DMS53 treated with DMSO at 0.1 percent for 48 hours (cell line): ENCODE measurements at regions not wholly inside any gene's neighbourhood (a gene's known extent, or its start where the extent isn't known, plus 50 kb on each side); places are given as distances from the start of the nearest gene placed in this dataset.

ENCODE experiments used
- DNase-seq: peaks from one replicate; lab custom pipeline; 2025; ENCODE audit not compliant: unreplicated experiment; lab: John Stamatoyannopoulos, UW

DNA sequence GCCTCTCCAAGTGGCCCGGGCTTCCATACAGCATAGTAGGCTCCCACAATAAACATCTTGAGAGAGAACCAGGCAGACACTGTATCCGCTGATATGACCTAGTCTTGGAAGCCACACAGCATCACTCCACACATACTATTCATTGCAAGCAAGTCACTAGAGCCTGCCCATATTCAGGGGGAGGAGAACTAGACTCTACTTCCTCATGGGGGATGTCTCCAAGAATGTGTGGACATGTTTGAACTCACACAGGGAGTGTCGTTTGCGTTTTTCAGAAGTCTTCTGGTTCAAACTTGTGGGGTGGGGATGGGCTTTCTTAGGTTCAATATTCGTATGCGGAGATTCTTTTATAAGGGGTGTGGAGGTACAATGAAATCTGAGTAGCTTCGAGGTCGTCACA lies 232.6 kb upstream of the HABP2 start:
- no peak for DNase-seq

DNA sequence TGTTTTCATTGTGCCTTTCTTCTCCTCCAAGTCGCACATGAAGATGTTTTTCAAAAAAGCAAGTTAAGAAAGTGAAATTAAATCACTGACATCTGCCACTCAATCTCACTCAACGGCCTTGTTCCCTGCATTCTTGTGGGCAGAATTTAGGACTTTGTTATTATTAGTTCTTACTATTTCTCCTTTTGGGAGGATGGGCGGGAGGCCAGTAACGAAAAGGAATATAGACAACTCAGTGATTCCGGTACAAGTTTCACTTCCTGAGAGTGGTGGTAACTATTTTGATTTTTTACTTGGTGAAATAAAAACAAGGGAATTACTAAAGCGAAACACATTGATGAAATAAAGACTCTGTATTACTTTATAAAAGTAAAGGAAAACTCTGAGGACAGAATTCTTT lies 231.9 kb upstream of the HABP2 start:
- no peak for DNase-seq

DNA sequence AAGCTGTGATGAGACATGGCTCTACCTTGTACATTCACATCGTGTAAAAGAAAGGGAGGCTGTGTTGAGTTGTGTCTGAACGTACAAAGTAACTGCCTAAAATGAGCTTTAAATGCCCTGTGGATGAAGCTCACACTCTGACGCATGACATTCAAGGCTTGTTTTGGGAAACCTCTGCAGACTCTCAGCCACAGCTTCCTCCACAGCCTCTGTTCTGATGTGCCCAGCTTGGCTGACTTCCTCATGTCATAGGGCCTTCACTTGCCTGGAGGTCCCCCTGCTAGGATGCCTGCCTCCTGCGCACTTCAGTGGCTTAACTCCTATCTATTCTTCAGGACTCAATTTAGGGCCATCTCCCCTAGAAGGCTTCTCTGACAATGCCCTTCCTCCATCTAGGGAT lies 230.0 kb upstream of the HABP2 start:
- DNase-seq: no peak

DNA sequence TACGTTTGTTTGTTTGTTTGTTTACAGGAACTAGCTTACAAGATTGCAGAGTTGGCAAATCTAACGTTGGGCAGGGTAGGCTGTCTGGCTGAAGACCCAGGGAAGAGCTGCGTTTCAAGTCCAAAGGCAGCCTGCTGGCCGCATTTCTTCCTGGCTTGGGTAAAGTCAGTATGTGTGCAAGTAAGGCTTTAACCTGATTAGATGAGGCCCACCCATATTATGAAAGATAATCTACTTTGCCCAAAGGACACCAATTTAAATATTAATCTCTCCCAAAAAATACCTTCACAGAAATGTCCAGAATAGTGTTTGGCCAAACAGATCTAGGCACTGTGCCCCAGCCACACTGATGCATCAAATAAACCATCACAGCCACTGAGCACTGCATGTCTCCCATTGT lies 228.9 kb upstream of the HABP2 start:
- DNase-seq: no peak

DNA sequence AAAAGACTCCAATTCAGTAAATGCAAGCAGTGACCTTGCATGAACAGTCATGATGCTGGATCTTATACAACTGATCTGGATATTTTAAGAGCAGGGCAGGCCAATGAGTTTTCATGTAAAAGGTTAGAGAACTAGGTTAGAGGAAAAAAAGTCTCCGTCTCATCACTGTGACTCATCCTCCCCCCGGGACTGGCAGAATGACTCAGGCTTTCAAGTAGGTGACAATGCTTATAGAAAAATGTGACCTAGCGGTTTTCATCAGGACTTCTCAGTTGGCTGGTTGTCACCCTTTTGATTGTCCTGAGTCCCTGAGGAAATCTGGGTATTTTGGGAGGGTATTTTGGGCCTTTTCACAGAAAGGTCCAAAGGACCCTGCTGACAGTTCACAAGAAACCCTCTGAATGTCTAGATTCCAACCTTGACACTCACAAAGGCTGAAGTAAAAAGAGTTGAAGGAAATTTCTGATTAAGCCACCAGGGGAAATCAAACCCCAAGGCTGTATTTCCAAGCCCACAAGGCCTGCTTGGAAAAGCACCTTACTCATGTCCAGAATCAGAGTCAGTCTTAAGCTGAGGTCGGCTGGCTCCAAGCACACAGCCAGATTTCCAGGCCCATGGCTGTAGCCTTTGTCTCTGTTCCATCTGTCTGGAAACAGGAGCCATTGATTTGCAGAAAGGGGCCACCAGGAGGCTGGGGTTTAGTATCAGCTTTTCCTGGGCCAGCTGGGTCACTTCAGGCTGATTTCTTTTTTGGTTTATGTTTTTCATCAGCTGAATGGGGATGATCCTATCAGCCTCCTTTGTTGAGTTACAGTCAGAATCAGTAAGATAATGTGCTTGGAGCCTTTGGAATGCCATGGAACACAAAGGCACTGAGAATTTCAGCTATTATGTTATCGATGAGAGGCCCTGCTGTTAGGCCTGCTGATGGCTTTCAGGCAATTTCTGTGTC lies 226.4 kb upstream of the HABP2 start:
- DNase-seq: peak; percentile 87

DNA sequence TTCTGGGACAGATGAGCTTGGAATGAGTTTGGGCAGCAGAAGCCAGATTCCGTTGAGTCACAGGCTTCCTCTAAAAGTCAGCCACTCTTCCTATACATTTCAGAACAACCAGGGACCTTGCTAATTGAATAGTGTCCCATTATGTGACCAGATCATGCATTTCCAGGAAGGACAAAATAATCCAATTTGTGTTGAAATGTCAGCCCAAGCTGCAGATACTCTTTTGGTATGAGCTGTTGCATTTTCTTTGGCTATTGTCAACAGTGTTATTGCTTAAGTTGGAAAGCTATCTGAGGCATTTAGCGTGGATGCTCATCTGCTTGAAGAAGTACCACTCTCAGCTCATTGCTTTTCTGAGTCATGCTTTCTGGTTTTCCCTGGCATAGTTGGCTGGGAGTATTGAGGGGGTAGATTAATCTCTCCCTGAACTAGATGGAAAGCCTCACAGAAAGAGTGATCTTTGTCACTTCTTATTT lies 223.7 kb upstream of the HABP2 start:
- no peak for DNase-seq

DNA sequence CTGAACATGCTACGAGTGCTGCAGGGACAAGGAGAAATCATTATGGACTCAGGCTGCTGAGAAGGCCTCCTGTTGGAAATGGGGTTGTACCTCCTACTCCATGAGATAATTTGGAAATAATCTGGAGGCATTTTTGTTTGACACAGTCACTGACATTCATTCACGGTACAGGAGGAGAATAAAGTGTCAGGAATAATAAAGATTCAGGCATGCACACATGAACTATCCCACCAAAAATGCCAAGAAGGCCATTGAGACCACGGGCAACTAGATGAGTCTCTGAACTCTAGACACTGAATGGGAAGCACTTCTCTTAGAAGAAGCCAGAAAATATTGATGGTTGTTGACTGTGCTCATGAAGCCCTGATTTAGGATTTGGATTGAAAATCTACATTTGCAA lies 220.9 kb upstream of the HABP2 start:
- DNase-seq: no peak

DNA sequence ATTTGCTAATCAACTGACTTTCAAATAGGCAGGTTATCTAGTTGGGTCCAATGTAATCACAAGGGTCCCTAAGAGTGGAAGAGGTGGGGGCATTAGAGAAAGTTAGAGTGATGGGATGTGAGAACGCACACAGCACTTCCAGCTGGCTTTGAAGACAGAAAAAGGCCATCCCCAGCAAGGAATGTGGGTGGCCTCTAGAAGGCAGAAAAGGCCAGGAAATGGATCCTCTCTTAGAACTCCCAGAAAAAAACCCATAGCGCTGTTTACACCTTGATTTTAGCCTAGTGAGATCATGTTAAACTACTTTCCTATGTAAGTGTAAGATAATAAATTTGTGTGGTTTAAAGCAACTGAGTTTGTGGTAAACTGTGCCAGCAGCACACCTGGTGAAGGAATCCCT lies 219.5 kb upstream of the HABP2 start:
- no peak for DNase-seq

DNA sequence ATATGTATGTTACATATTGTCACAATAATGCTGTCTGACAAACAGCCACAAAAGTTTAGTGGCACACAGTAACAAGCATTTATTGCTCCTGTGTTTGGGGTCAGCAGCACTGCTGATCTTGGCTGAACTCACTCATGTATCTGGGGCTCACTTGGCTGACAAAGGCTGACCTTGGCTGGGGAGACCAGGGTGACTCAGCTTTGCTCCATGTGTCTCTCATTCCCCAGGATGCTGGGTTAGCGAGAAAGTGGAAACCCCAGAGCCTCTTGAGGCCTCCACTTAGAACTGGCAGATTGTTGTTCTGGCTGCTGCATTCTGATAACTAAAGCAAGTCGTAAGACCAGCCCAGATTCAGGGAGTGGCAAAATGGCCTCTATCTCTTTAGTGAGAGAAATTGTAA lies 217.3 kb upstream of the HABP2 start:
- DNase-seq: no peak

DNA sequence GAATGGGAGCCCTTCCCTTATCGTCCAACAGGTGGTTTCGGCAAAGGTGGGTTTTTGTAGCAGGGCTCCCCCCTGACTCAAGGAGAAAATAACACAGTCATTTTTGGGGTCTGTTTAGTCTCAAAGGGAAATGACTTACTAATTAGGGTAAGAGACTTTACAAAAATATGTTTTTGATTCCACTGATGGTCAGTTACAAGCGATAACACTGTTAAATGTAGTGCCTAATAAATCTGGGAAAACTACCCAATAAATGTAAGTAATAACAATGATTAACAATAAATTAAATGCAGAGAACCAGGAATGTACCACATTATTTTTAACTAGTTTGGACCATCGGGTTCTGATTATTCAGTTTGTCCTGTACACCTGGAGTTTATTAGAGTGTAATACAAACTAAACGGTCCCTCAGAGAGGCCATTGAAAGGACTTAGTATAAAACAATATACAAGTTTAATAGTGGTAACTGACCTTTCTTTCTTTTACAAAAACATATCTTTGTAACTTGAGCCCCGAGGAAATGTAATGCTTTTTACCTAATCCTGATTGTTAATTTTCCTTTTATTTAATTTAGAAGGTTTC lies 216.2 kb upstream of the HABP2 start:
- DNase-seq: no peak

DNA sequence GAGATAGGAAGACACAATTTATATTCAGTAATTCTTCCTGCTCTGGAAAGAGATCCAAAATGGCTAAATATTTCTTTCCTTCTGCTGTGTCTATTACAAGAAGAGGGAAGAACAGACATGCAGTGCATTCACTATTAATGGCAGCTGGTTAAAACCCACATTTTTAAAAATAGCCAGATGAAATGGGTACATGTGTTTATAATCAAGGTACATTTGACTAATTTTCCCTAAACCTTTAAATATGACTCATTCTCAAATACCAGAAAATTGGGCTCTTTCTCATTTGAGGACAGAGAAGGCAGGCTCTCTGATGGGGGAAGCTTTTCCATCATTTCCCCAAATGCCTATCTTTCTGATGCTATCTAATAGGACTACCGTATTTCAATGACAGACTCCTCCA lies 215.7 kb upstream of the HABP2 start:
- no peak for DNase-seq

DNA sequence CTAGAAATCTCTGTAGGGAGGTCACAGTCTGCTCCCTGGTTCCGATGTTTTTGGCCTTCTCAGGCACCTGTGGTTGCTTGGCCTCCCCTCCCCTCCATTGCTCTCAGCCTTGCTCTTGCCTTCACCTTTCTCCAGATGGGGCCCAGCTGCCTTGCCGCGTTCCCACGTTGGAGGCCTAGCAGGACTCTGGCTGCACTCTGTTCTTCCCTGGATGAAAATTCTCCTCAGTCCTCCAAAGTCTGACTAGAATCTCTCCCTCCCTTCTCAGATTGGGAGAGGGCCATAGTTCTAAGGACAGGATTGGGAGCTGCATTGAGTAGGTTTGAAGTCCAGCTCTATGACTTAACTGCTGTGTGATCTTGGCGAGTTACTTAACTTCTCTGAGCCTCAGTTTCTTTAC lies 213.7 kb upstream of the HABP2 start:
- DNase-seq: no peak

DNA sequence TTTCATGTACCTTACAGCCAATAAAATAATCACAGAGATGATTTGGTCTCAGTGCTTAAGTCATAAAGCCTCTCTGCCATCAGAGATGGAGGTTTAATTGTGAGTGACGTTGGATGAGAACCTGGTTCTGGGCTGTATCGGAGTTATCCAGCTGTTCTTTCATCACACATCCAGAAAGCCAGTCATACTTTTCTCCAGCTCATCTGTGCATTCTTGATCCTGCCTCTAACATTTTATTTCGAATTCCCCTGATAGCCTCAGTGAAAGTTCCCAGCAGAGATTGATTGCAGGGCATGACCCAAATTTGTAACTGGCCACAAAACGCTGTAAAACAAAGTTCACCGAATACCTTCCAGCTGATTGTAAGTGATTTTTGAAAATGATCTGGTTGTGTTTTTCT lies 212.6 kb upstream of the HABP2 start:
- no peak for DNase-seq

DNA sequence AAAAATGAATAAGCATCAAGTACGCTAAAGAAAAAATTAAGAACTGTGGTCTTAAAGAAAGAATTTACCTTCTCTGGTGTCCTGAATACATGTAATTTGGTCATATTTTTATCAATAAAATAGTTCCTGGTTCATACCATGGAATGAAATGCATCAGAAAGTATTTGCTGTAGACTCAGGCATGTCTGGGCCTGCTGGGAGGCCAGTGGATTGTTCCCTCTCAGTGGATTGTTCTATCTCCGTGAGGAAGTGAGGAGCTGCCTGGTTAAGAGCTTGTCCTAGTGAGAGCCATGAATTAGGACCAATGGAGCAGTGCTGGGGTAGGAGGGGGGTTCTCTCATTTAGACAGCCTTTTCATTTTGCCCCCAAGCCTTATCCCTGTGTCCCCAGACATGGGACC lies 211.7 kb upstream of the HABP2 start:
- no peak for DNase-seq

DNA sequence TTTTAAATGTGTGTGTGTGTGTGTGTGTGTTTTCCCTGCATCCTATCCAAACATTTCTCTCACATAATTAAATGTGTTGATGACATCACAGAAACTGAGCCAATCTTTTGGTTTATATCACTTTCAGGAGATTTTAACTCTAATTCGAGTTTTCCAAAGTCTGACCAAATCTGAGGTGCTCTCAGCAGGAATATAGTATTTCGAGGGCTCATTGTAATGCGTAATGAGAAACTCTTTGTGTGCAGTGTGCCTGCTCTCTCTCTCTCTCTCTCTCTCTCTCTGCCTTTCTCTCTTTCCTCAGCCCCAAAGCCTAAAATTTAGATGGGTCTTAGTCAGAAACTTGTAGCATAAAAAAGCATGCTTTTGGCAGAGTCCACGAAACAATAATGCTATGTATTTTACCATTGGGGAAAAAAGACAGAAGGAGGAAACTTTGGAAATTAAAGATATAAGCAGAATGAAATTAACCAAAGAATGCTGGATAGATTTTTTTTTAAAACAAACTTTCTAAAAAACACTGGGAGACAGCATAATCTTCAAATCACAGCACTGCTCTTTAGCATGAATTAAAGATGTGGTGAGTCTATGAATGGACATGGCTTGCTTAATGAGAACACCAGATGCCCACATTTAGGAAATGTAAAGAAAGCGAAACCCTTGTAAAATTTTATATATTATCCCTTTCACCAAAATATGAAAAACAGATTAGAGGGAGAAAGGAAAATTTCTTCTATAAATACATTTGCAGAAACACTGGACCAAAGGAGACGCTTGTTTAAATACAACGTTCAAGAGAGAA lies 206.8 kb upstream of the HABP2 start:
- DNase-seq: no peak

DNA sequence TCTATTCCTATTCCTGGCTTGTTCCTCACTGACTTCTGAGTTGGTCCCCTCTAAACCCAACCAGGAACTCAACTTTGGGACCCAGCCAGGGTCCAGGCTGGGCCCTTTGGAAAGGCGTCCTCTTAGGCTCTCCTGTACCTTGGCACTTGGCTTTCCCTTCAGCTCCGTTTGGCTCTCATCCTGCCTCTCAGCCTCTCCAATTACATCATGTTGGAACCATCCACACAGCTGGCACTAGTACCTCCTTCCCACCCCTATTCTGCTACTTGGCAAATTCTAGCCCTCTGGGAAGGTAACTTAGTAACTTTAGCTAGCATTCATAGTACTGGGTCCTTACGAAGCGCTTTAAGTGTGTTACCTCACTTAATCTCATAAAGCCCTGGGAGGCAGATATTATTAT lies 205.3 kb upstream of the HABP2 start:
- no peak for DNase-seq

DNA sequence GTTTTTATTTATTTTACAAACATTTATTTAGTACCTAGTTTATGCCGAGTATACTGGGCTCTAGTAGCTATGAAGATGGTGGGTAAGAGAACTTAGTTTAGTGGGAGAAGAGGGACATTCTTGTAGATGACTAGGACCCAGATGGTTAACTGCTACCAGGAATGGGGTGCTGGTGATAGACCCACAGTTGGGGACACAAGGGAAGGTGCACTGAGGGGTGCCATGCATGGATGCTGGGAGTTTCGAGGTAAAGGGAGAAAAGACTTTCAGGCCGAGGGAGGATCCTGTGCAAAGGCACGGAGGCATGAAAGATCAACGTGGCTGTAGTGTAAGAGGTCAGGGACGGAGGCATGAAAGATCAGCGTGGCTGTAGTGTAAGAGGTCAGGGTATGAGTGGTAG lies 204.2 kb upstream of the HABP2 start:
- no peak for DNase-seq

DNA sequence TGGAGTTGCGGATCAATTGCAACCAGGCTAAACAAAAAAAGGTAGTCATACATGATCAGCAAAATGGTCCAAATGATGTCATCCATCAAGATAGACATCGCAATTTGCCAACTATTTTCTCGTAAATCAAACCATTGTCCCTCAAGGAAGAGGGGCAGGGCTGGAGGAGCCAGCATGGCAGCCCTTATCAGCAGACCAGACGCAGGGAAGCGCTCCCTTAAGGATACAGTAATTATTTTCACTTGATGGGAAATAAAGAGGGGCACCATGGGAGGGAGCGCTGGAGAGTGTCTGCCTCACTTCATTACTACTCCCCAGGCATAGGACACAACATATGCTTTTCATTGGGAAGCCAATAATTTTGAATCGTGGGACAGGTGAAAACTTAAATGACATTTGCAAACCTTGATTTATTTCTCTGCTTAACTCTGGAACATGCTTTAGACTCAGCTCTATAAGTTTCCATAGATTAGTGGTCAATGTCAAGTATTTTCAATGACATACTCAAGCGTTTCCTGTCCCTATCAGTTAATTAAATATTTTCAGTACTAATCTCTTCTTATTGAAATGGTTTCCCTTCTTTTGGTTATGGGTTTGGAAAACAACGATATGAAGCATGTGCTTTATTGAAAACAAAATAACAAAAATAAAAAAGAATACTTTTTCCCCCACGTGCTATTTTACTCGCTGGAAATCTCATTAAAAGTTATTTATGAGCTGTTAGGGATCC lies 202.4 kb upstream of the HABP2 start:
- no peak for DNase-seq

DNA sequence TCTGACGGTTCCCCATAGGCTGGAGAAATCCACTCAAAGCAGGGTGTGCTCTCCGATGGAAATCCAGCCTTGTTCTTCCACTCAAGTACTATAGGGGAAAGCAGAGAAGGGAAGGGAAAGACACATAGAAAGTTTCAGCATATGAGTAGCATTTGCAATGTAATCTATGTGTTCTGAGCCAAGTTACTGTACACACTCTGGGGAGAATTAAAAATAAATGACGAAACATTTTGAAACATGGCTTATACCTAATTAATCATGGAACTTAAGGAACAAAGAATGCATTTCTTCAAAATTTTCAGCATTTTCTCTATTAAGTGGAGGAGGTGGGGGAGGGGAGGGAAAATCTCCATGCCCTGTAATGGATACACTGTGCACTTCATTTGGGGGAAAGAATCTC lies 198.1 kb upstream of the HABP2 start:
- no peak for DNase-seq

DNA sequence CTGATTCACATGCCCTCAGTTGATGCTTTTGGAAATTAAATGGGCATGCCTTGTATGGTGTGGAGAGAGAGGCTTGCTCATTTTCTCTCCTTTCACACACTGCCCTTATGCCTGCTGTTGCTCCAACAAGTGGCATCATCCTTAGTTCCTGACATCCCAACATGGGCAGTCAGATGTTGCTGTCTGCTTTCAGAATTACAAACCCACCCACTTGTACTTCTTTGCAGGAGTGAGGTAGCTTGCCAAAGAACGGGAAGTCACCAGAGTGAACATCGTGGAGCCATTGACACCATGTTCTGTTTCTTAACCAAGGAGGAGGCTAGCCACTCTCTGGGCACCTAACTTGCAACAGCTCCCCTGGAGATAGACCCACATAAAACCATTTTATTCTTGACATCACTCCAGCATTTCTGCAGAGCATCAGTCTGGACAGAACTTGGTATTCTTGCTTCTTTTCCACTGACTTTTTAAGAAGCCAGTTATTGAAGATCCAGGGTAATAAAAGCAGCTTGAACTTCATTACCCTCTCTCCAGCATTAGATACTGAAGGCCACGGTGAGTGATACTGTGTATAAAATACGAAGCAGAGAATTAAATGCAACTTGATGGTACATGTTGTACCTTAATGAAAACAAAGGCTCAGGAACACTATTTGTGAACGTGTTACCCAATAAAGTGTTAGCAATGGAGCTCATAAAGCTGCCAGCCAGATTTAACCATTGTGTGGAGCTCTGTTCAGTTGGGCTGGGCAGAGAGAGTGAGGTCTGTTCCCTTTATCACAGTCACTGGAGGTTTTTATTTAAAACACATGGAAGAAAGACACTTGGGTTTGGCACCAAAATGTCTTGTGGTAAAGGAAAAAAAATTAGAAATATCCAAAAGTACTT lies 195.8 kb upstream of the HABP2 start:
- no peak for DNase-seq
